ENCODE measurements at regions not wholly inside any gene's neighbourhood (a gene's known extent, or its start where the extent isn't known, plus 50 kb on each side); places are given as distances from the start of the nearest gene placed in this dataset.

GRCh38 chr11:131302836-131303235 is 67.6 kb upstream of the NTM start:
- peak in 2 of 3 experiments; percentile 22 to 77 for DNase-seq

GRCh38 chr11:131303611-131304119 is 66.8 kb upstream of the NTM start:
- no peak for DNase-seq

- DNase-seq: no peak
Observed at GRCh38 chr11:131305005-131305404, 65.4 kb upstream of the NTM start.

- DNase-seq: no peak
Observed at GRCh38 chr11:131307506-131307905, 62.9 kb upstream of the NTM start.

- no peak for DNase-seq
Observed at GRCh38 chr11:131309776-131310175, 60.6 kb upstream of the NTM start.

GRCh38 chr11:131311776-131312514 is 58.5 kb upstream of the NTM start:
- DNase-seq: peak; percentile 82 to 97 (median 95)
